ENCODE measurements at regions not wholly inside any gene's neighbourhood (a gene's known extent, or its start where the extent isn't known, plus 50 kb on each side); places are given as distances from the start of the nearest gene placed in this dataset.

DNA sequence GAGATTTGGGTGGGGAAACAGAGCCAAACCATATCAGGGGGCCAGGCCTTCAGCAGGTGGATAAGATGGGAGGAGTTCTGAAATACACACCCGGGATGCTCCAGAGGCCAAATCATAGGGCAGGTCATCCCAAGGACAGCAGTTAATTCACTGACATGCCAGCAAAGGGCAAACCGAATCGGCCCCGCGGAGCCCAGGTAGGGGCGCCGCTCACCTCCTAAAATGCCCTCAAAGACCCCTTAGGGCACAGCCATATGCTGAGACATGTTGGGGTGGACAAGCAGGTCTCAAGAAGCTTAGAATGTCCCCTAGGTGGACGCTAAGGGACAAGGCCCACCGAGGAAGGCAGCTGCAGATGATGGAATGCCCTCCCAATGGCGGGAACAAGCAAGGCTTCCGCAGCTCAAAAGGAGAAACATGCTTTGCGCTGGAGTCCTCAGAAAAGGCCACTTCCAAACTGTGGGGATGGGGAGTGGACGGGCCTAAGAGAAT, 144.9 kb downstream of the ERCC6L2 start:
- Histone ChIP-seq H3K36me3 (peaks cover 0 to 8% (median 0%) of the 10 kb centered on the region in 9 donors), H3K27me3 (peaks cover 0 to 66% (median 43%) of the 10 kb centered on the region in 7 donors), H3K9me3 (no peaks in the 10 kb centered on the region), H3K4me3 (peak overlapping the region in 9 of 10 donors; percentile 44 to 80 (median 62)), H3K27ac (peak overlapping the region in 4 of 10 donors; percentile 62 to 83 (median 78)), H3K4me1 (peaks cover 7 to 33% (median 25%) of the 10 kb centered on the region in 9 donors)
- intact Hi-C loops (cut with DNase I): loop anchor here in 1 of 10 donors (2.0 to 10.0 kb wide), 2 partner anchors 52 to 194 kb away; no protein-coding TSS in a partner anchor
- 47 to 57% methylated on average over 13 of the region's 13 CpGs for WGBS, 2 donors
- ATAC-seq: no peak
- TF ChIP-seq CTCF (IDR thresholded peaks at IDR 0.05): no peak
- DNase-seq: no peak

Data from heart right ventricle (tissue), 16 donors.